Endothelial cell of umbilical vein (primary cell): ENCODE measurements at regions not wholly inside any gene's neighbourhood (a gene's known extent, or its start where the extent isn't known, plus 50 kb on each side); places are given as distances from the start of the nearest gene placed in this dataset.

Experiments
- CTCF ChIP-seq, 2 donors: IDR thresholded peaks; 1 replicate in 1 of 2; 2 replicates in 1 of 2; pipeline ENCODE4 v1.5.1; 2011; ENCODE audit warnings: low read length in 2 of 2, mild to moderate bottlenecking in 2 of 2, moderate library complexity in 2 of 2, control low read depth in 1 of 2, inconsistent platforms in 1 of 2, low read depth in 1 of 2; ENCODE audit not compliant: insufficient read depth in 1 of 2; ENCODE audit errors: extremely low read depth in 1 of 2
- EZH2 ChIP-seq: IDR thresholded peaks from 2 replicates; pipeline ENCODE4 v1.6.1; 2012; ENCODE audit warnings: borderline replicate concordance, low read depth, mild to moderate bottlenecking, moderate library complexity, low read length, inconsistent platforms; ENCODE audit not compliant: severe bottlenecking
- FOS ChIP-seq: IDR thresholded peaks from 2 replicates; pipeline ENCODE4 v1.6.1; 2011; ENCODE audit warnings: mild to moderate bottlenecking, low read length, moderate library complexity, borderline replicate concordance; ENCODE audit not compliant: insufficient read depth
- JUN ChIP-seq: IDR thresholded peaks from 2 replicates; pipeline ENCODE4 v1.6.1; 2011; ENCODE audit warnings: borderline replicate concordance, low read depth; ENCODE audit not compliant: insufficient read length, insufficient read depth
- MAX ChIP-seq: IDR thresholded peaks from 2 replicates; pipeline ENCODE4 v1.6.1; 2011; ENCODE audit not compliant: insufficient read depth, insufficient read length
- MYC ChIP-seq: IDR thresholded peaks from one replicate; pipeline ENCODE4 v1.6.1; 2011; ENCODE audit warnings: mild to moderate bottlenecking, low read depth, low read length
- POLR2A ChIP-seq: IDR thresholded peaks from 2 replicates; pipeline ENCODE4 v1.6.1; 2012; ENCODE audit warnings: low read depth, mild to moderate bottlenecking, control low read depth, low read length
- POLR2AphosphoS5 ChIP-seq: IDR thresholded peaks from 2 replicates; pipeline ENCODE4 v1.6.1; 2012; ENCODE audit warnings: low read depth, mild to moderate bottlenecking, control low read depth, low read length, moderate library complexity; ENCODE audit not compliant: insufficient read depth

DNA sequence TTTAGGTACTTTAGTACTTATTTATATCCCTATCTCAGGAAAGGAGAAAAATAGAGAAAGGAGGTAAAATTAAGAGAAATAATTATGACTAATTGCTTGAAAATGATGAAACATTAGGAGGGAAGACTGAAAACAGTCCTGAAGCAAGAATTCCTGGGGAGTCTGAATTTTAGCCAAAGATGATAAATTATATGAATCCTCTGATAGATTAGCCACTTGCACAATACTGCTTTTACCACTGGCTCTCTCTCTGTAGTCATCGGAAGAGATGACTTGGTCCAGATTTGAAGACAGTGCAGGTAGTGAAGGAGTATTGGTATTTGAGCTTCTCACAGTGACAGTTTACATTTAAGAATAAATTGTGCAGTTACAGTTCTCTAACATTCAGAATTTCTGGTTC, 83.8 kb upstream of the CLEC14A start:
- TF ChIP-seq EZH2 (no peak), CTCF (IDR thresholded peaks at IDR 0.05; ENCODE audit: extremely low read depth in 1 of 2, insufficient read depth in 1 of 2, low read depth in 1 of 2, low read length in 2 of 2) (no peak), POLR2A (no peak), JUN (no peak), POLR2AphosphoS5 (no peak), FOS (no peak), MYC (no peak), MAX (no peak)
